Sigmoid colon (tissue), 6 donors: ENCODE measurements at regions not wholly inside any gene's neighbourhood (a gene's known extent, or its start where the extent isn't known, plus 50 kb on each side); places are given as distances from the start of the nearest gene placed in this dataset.

Experiments used
- DNase-seq: peaks from one replicate; pipeline ENCODE4 v3.0.0-alpha.2; 2019
- H3K27ac ChIP-seq, 4 donors: fragments of 200-600 bp; sonication (generic); one replicate each; pipeline ENCODE4 v1.5.1; 2016 to 2019; ENCODE audit warnings: mild to moderate bottlenecking in 1 of 4
- H3K27me3 ChIP-seq, 3 donors: fragments of 200-600 bp; sonication (generic); one replicate each; pipeline ENCODE4 v1.5.1; 2019; ENCODE audit warnings: mild to moderate bottlenecking in 1 of 3
- H3K36me3 ChIP-seq, 4 donors: fragments of 200-600 bp; sonication (generic); one replicate each; pipeline ENCODE4 v1.5.1; 2016 to 2019
- H3K4me1 ChIP-seq, 4 donors: fragments of 200-600 bp; sonication (generic); one replicate each; pipeline ENCODE4 v1.5.1; 2017 to 2019
- H3K4me3 ChIP-seq, 4 donors: fragments of 200-600 bp; sonication (generic); one replicate each; pipeline ENCODE4 v1.5.1; 2017 to 2019; ENCODE audit warnings: mild to moderate bottlenecking in 2 of 4, moderate library complexity in 1 of 4
- H3K9me3 ChIP-seq, 4 donors: fragments of 200-600 bp in 3 of 4; sonication (generic) in 3 of 4; one replicate each; pipeline versions ENCODE4 v1.5.1 to v1.6.1; 2013 to 2019
- EP300 ChIP-seq, 4 donors: sonication (generic); formaldehyde crosslinking; IDR thresholded peaks; one replicate each; pipeline ENCODE4 v1.6.1; 2017; ENCODE audit warnings: antibody characterized with exemption in 4 of 4
- POLR2A ChIP-seq, 2 donors: fragments of 450-650 bp; IDR thresholded peaks; one replicate each; pipeline ENCODE4 v1.6.1; 2016; ENCODE audit warnings: antibody characterized with exemption in 2 of 2, mild to moderate bottlenecking in 2 of 2, moderate library complexity in 2 of 2
- POLR2AphosphoS5 ChIP-seq, 4 donors: sonication (generic); formaldehyde crosslinking; IDR thresholded peaks; one replicate each; pipeline ENCODE4 v1.6.1; 2017; ENCODE audit warnings: antibody characterized with exemption in 4 of 4
- WGBS, 2 donors: extraction: QIAGEN DNeasy Blood & Tissue Kit; methylation state at CpG; one replicate each; pipeline ENCODE4 v1.1.7; 2013; 5-methylcytosine and 5-hydroxymethylcytosine counted together
- intact Hi-C: fragments of 100-400 bp; cut with DNase I; formaldehyde crosslinking; loops from one replicate; pipeline ENCODE4 v1.15.1; 2023
- TF ChIP-seq, protein P1 (sequence below), 4 experiments: fragments of 450-650 bp in 3 of 4; fragments of 200-600 bp in 1 of 4; IDR thresholded peaks; one replicate each; pipeline ENCODE4 v1.5.1; 2016 to 2019; ENCODE audit warnings: antibody characterized with exemption in 4 of 4, mild to moderate bottlenecking in 3 of 4, moderate library complexity in 2 of 4
- donor health status: healthy with polysubstance abuse.
- donor health status: healthy.

DNA sequence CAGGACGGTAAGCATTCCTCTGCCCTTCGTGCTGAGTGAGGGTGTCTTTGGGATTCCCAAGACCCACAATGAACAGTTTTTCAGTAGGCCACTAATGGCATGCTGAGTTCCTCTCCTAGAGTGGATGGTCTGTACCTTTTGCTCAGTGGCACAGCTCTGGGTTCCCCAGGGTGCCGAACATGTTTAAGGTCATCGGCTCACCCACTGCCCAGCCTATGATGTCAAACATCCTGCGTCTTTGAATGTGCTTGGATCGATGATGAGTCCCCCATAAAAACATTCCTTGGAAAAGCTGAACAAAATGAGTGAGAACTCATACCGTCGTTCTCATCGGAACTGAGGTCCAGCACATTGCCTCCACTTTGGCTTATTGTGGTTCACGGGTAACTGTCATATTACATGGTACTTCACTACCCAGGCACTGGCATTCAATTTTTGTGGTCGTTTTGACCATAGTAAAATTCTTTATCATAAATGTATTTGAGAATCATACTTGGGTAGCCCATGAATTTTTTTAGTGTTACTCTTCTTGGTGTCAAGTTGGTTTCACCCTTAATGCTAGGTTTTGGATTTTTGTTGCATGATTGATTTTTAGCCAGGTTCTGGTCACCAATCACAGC is 118.2 kb downstream of the SNRPN start:
- TF ChIP-seq, protein P1, sequence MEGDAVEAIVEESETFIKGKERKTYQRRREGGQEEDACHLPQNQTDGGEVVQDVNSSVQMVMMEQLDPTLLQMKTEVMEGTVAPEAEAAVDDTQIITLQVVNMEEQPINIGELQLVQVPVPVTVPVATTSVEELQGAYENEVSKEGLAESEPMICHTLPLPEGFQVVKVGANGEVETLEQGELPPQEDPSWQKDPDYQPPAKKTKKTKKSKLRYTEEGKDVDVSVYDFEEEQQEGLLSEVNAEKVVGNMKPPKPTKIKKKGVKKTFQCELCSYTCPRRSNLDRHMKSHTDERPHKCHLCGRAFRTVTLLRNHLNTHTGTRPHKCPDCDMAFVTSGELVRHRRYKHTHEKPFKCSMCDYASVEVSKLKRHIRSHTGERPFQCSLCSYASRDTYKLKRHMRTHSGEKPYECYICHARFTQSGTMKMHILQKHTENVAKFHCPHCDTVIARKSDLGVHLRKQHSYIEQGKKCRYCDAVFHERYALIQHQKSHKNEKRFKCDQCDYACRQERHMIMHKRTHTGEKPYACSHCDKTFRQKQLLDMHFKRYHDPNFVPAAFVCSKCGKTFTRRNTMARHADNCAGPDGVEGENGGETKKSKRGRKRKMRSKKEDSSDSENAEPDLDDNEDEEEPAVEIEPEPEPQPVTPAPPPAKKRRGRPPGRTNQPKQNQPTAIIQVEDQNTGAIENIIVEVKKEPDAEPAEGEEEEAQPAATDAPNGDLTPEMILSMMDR (IDR thresholded peaks at IDR 0.05), result no peak
- no peak for TF ChIP-seq EP300 (IDR thresholded peaks at IDR 0.05)
- intact Hi-C loops, result no loop called here
- Histone ChIP-seq H3K36me3 (peaks cover 90 to 100% (median 99%) of the 10 kb centered on the region in 4 donors), H3K27ac (no peak overlapping the region), H3K9me3 (peaks cover 77 to 99% (median 97%) of the 10 kb centered on the region in 4 donors), H3K4me3 (no peak overlapping the region), H3K4me1 (no peaks in the 10 kb centered on the region), H3K27me3 (no peaks in the 10 kb centered on the region)
- no peak for DNase-seq
- WGBS, 2 donors, result 85 to 91% methylated on average over 11 of the region's 11 CpGs

DNA sequence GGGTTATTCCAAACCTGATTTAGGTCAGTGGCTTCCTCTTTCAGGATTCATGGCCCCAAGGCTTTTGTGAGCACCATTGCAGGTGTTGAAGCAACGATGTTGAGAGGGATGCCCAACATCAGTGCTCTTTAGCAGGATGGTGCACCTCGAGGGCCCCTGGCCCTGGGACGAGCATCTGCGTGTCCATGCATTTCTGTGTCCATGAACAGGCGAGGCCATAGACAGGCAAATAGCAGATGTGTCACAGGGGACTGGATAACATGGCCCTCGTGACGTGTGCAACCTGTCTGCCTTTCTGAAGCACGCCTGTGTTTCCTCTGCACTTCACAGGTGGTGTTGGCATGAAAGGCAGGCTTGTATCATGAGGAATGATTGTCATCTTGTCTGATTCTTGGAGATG is 132.3 kb downstream of the SNRPN start:
- peaks cover 41 to 97% (median 75%) of the 10 kb centered on the region in 4 donors for H3K36me3 ChIP-seq
- intact Hi-C loops, result no loop called here
- TF ChIP-seq EP300 (IDR thresholded peaks at IDR 0.05) (no peak), POLR2A (IDR thresholded peaks at IDR 0.05) (no peak), POLR2AphosphoS5 (IDR thresholded peaks at IDR 0.05) (no peak)
- TF ChIP-seq, protein P1 (IDR thresholded peaks at IDR 0.05), result no peak
- H3K27ac ChIP-seq, result no peak overlapping the region
- DNase-seq, result no peak
- H3K4me1 ChIP-seq, result no peaks in the 10 kb centered on the region
- H3K27me3 ChIP-seq, result no peaks in the 10 kb centered on the region
- WGBS, 2 donors, result 82 to 85% methylated on average over 8 of the region's 8 CpGs
- peaks cover 17 to 88% (median 78%) of the 10 kb centered on the region in 4 donors for H3K9me3 ChIP-seq
- H3K4me3 ChIP-seq, result no peak overlapping the region

DNA sequence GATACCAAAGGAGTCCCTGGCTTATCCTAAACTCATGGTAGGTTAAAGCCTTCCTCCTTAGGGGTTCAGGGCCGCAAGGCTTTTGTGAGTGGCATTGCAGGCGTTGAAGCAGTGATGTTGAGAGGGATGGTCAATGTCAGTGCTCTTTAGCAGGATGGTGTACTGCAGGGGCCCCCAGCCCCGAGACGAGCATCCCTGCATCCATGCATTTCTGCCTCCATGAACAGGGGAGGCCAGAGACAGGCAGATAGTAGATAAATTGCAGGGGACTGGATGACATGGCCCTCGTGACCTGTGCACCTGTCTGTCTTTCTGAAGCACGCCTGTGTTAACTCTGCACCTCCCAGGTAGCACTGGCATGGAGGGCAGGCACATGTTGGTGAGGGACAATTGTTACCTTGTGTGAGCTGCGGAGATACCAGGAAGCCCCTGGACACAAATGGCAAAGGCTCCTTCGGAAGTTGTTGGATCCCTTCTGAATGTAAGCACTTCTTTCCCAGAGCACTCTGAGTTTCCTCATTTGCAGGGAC is 133.5 kb downstream of the SNRPN start:
- H3K27ac ChIP-seq, result no peak overlapping the region
- H3K36me3 ChIP-seq, result peaks cover 32 to 97% (median 68%) of the 10 kb centered on the region in 4 donors
- H3K27me3 ChIP-seq, result no peaks in the 10 kb centered on the region
- 83 to 89% methylated on average over 8 of the region's 8 CpGs for WGBS, 2 donors
- H3K4me1 ChIP-seq, result no peaks in the 10 kb centered on the region
- H3K4me3 ChIP-seq, result no peak overlapping the region
- intact Hi-C loops, result no loop called here
- no peak for TF ChIP-seq POLR2A (IDR thresholded peaks at IDR 0.05)
- TF ChIP-seq POLR2AphosphoS5 (IDR thresholded peaks at IDR 0.05), result no peak
- TF ChIP-seq EP300 (IDR thresholded peaks at IDR 0.05), result no peak
- TF ChIP-seq, protein P1 (IDR thresholded peaks at IDR 0.05), result no peak
- DNase-seq, result no peak
- H3K9me3 ChIP-seq, result peaks cover 24 to 88% (median 73%) of the 10 kb centered on the region in 4 donors

DNA sequence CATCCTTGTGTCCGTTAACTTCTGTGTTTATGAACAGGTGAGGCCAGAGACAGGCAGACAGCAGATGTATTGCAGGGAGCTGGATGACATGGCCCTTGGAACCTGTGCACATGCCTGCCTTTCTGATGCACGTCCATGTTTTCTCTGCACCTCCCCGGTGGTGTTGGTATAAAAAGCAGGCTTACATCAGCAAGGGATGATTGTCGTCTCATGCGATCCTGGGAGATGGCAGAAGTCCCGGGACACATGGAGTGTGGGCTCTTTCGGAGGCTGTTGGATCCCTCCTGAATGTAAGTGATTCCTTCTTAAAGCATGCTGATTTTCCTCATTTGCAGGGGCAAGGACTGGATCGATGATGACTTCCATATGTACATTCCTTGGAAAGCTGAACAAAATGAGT is 134.8 kb downstream of the SNRPN start:
- no peaks in the 10 kb centered on the region for H3K4me1 ChIP-seq
- H3K9me3 ChIP-seq, result peaks cover 20 to 82% (median 71%) of the 10 kb centered on the region in 4 donors
- H3K4me3 ChIP-seq, result no peak overlapping the region
- intact Hi-C loops, result no loop called here
- no peaks in the 10 kb centered on the region for H3K27me3 ChIP-seq
- TF ChIP-seq POLR2A (IDR thresholded peaks at IDR 0.05), result no peak
- TF ChIP-seq, protein P1 (IDR thresholded peaks at IDR 0.05), result no peak
- TF ChIP-seq EP300 (IDR thresholded peaks at IDR 0.05), result no peak
- TF ChIP-seq POLR2AphosphoS5 (IDR thresholded peaks at IDR 0.05), result no peak
- no peak for DNase-seq
- WGBS, 2 donors, result 90 to 92% methylated on average over 8 of the region's 8 CpGs
- H3K27ac ChIP-seq, result no peak overlapping the region
- H3K36me3 ChIP-seq, result peaks cover 28 to 97% (median 62%) of the 10 kb centered on the region in 4 donors
